ENCODE measurements at regions not wholly inside any gene's neighbourhood (a gene's known extent, or its start where the extent isn't known, plus 50 kb on each side); places are given as distances from the start of the nearest gene placed in this dataset.
"Not testable (repeated sequence)": the region's sequence is repeated elsewhere in the genome, so short reads cannot be mapped to it uniquely, and the experiment has no call there.

- H3K4me1 Mint-ChIP-seq; H3K27me3 Mint-ChIP-seq; H3K27ac Mint-ChIP-seq; H3K4me3 Mint-ChIP-seq; ATAC-seq; DNase-seq; CTCF ChIA-PET; H3K36me3 Mint-ChIP-seq; H3K9me3 Mint-ChIP-seq (ENCODE audit: low read depth): not testable (repeated sequence)
Measured at GRCh38 chr3:32042867-32043266, 61.3 kb downstream of the ZNF860 start.

- Mint-ChIP-seq H3K27me3 (no peaks in the 10 kb centered on the region), H3K9me3 (ENCODE audit: low read depth) (peaks cover 6% of the 10 kb centered on the region), H3K36me3 (peaks cover 6% of the 10 kb centered on the region), H3K4me1 (no peaks in the 10 kb centered on the region), H3K27ac (no peak overlapping the region), H3K4me3 (no peak overlapping the region)
- CTCF ChIA-PET: no interaction called here
- no peak for ATAC-seq
- DNase-seq: no peak
Measured at GRCh38 chr3:32045091-32045915, 61.1 kb upstream of the GPD1L start.

- CTCF ChIA-PET: interaction anchor here (1.1 kb wide), 1 partner anchor 19 kb away, joined by 3 read pairs; no protein-coding TSS in a partner anchor
- DNase-seq: no peak
- Mint-ChIP-seq H3K9me3 (ENCODE audit: low read depth) (peaks cover 6% of the 10 kb centered on the region), H3K36me3 (peaks cover 6% of the 10 kb centered on the region), H3K4me1 (no peaks in the 10 kb centered on the region), H3K27ac (no peak overlapping the region), H3K4me3 (no peak overlapping the region), H3K27me3 (no peaks in the 10 kb centered on the region)
- no peak for ATAC-seq
Measured at GRCh38 chr3:32046102-32046501, 60.3 kb upstream of the GPD1L start.

- H3K36me3 Mint-ChIP-seq: no peaks in the 10 kb centered on the region
- no peaks in the 10 kb centered on the region for H3K4me1 Mint-ChIP-seq
- DNase-seq: no peak
- H3K27ac Mint-ChIP-seq: no peak overlapping the region
- no peaks in the 10 kb centered on the region for H3K9me3 Mint-ChIP-seq (ENCODE audit: low read depth)
- CTCF ChIA-PET: interaction anchor here (1.1 kb wide), 1 partner anchor 96 kb away, joined by 3 read pairs; no protein-coding TSS in a partner anchor
- H3K27me3 Mint-ChIP-seq: no peaks in the 10 kb centered on the region
- no peak for ATAC-seq
- no peak overlapping the region for H3K4me3 Mint-ChIP-seq
Measured at GRCh38 chr3:32048487-32049182, 57.8 kb upstream of the GPD1L start.

GRCh38 chr3:32049916-32050315 lies 56.5 kb upstream of the GPD1L start:
- no peak overlapping the region for H3K4me3 Mint-ChIP-seq
- no peaks in the 10 kb centered on the region for H3K27me3 Mint-ChIP-seq
- H3K9me3 Mint-ChIP-seq (ENCODE audit: low read depth): no peaks in the 10 kb centered on the region
- no peaks in the 10 kb centered on the region for H3K4me1 Mint-ChIP-seq
- DNase-seq: no peak
- no peak overlapping the region for H3K27ac Mint-ChIP-seq
- no peaks in the 10 kb centered on the region for H3K36me3 Mint-ChIP-seq
- CTCF ChIA-PET: no interaction called here
- ATAC-seq: no peak

- H3K27ac Mint-ChIP-seq; DNase-seq; H3K27me3 Mint-ChIP-seq; H3K36me3 Mint-ChIP-seq; ATAC-seq; CTCF ChIA-PET; H3K4me3 Mint-ChIP-seq; H3K4me1 Mint-ChIP-seq; H3K9me3 Mint-ChIP-seq (ENCODE audit: low read depth): not testable (repeated sequence)
Measured at GRCh38 chr3:32052230-32052629, 54.2 kb upstream of the GPD1L start.

GRCh38 chr3:32052851-32053250 lies 53.6 kb upstream of the GPD1L start:
- H3K4me3 Mint-ChIP-seq; CTCF ChIA-PET; DNase-seq; H3K27me3 Mint-ChIP-seq; ATAC-seq; H3K9me3 Mint-ChIP-seq (ENCODE audit: low read depth); H3K36me3 Mint-ChIP-seq; H3K27ac Mint-ChIP-seq; H3K4me1 Mint-ChIP-seq: not testable (repeated sequence)

- H3K27me3 Mint-ChIP-seq: no peaks in the 10 kb centered on the region
- H3K4me1 Mint-ChIP-seq: peaks cover 8% of the 10 kb centered on the region
- CTCF ChIA-PET: no interaction called here
- peak; percentile 27 for ATAC-seq
- no peak for DNase-seq
- no peak overlapping the region for H3K27ac Mint-ChIP-seq
- H3K4me3 Mint-ChIP-seq: no peak overlapping the region
- H3K9me3 Mint-ChIP-seq (ENCODE audit: low read depth): no peaks in the 10 kb centered on the region
- peaks cover 2% of the 10 kb centered on the region for H3K36me3 Mint-ChIP-seq
Measured at GRCh38 chr3:32056559-32057290, 49.7 kb upstream of the GPD1L start.

All from activated CD8-positive, alpha-beta memory T cell treated with anti-CD3 and anti-CD28 coated beads, Interleukin-2, amount 10 ng/mL, durations not matched to agents 7 days and 5 days (primary cell).